ENCODE measurements at regions not wholly inside any gene's neighbourhood (a gene's known extent, or its start where the extent isn't known, plus 50 kb on each side); places are given as distances from the start of the nearest gene placed in this dataset.

DNA sequence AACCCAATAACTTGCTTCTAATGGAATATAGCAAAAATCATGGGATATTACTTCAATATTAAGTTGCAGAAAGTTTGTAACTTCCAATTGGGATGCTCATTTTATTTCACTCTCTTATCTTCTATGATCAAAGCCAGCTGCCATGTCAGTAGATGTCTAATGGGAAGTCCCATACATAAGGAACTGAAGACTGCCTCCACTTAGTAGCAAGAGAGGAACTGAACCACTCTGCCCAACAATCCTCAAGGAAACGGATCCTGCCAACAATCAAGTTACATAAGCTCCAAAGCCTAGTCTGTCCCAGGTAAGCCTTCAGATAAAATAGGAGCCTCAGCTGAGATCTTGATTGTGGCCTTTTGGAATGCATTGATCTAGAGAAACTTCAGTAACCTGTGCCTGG is 431.5 kb upstream of the PCDH15 start:
- Histone ChIP-seq H3K4me1 (ENCODE audit: control insufficient read depth, extremely low read depth, insufficient read depth, low read length) (no peaks in the 10 kb centered on the region), H3K27me3 (ENCODE audit: control insufficient read depth, extremely low read depth, insufficient read depth, low read length) (no peaks in the 10 kb centered on the region), H4K20me1 (ENCODE audit: control insufficient read depth, extremely low read depth, insufficient read depth, low read length) (no peaks in the 10 kb centered on the region), H2AFZ (ENCODE audit: control insufficient read depth, low read length) (no peak overlapping the region), H3K4me3 (ENCODE audit: control insufficient read depth in 2 of 3, extremely low read depth in 1 of 3, insufficient read depth in 2 of 3, low read depth in 1 of 3, low read length in 3 of 3) (no peak overlapping the region), H3K27ac (ENCODE audit: control insufficient read depth, insufficient read depth, low read length) (no peak overlapping the region), H3K9me1 (ENCODE audit: control insufficient read depth, extremely low read depth, insufficient read depth, low read length) (no peaks in the 10 kb centered on the region), H3K4me2 (ENCODE audit: control insufficient read depth, extremely low read depth, insufficient read depth, low read depth, low read length) (no peak overlapping the region), H3K9ac (ENCODE audit: control insufficient read depth, extremely low read depth, insufficient read depth, low read length) (no peak overlapping the region), H3K9me3 (ENCODE audit: control insufficient read depth, low read depth, low read length) (no peaks in the 10 kb centered on the region), H3K79me2 (ENCODE audit: control insufficient read depth, insufficient read depth, low read length) (no peaks in the 10 kb centered on the region), H3K36me3 (ENCODE audit: control insufficient read depth in 2 of 2, extremely low read depth in 1 of 2, insufficient read depth in 2 of 2, low read length in 2 of 2) (no peaks in the 10 kb centered on the region)
- DNase-seq (ENCODE audit: low read depth, low spot score) (no peak), FAIRE-seq (no peak)
- dilution Hi-C loops (cut with MboI; ENCODE audit: extremely low pct_ligation_motif_present, low sequenced_read_pairs): no loop called here
- TF ChIP-seq, protein P1, sequence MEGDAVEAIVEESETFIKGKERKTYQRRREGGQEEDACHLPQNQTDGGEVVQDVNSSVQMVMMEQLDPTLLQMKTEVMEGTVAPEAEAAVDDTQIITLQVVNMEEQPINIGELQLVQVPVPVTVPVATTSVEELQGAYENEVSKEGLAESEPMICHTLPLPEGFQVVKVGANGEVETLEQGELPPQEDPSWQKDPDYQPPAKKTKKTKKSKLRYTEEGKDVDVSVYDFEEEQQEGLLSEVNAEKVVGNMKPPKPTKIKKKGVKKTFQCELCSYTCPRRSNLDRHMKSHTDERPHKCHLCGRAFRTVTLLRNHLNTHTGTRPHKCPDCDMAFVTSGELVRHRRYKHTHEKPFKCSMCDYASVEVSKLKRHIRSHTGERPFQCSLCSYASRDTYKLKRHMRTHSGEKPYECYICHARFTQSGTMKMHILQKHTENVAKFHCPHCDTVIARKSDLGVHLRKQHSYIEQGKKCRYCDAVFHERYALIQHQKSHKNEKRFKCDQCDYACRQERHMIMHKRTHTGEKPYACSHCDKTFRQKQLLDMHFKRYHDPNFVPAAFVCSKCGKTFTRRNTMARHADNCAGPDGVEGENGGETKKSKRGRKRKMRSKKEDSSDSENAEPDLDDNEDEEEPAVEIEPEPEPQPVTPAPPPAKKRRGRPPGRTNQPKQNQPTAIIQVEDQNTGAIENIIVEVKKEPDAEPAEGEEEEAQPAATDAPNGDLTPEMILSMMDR (optimal IDR thresholded peaks at IDR 0.05 in 1 of 3, IDR thresholded peaks at IDR 0.05 in 1 of 3, conservative IDR thresholded peaks at IDR 0.05 in 1 of 3; ENCODE audit: extremely low read depth in 1 of 3, insufficient read depth in 2 of 3, low read length in 3 of 3): no peak
- TF ChIP-seq EZH2 (IDR thresholded peaks at IDR 0.05; ENCODE audit: low read length): no peak

DNA sequence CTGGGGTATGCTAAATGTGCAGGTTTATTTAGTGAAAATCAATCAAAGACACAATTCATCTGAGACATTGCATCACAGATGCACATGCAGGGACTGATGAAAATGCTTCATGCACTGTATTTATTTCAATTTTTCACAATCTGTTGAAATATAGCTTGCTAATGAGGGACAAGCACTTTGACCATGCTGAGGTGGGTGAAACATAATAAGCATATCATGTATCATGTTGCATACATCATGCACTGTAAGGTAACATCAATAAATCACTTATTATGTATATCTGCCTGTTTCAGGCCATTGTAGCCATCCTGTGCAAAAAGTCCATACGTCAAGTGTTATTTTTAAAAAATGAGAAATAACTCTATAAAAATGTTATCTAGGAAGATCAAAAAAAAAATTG is 426.9 kb upstream of the PCDH15 start:
- Histone ChIP-seq H2AFZ (ENCODE audit: control insufficient read depth, low read length) (no peak overlapping the region), H3K79me2 (ENCODE audit: control insufficient read depth, insufficient read depth, low read length) (no peaks in the 10 kb centered on the region), H3K4me2 (ENCODE audit: control insufficient read depth, extremely low read depth, insufficient read depth, low read depth, low read length) (no peak overlapping the region), H3K27ac (ENCODE audit: control insufficient read depth, insufficient read depth, low read length) (no peak overlapping the region), H3K9me1 (ENCODE audit: control insufficient read depth, extremely low read depth, insufficient read depth, low read length) (no peaks in the 10 kb centered on the region), H3K4me1 (ENCODE audit: control insufficient read depth, extremely low read depth, insufficient read depth, low read length) (no peaks in the 10 kb centered on the region), H3K9me3 (ENCODE audit: control insufficient read depth, low read depth, low read length) (no peaks in the 10 kb centered on the region), H4K20me1 (ENCODE audit: control insufficient read depth, extremely low read depth, insufficient read depth, low read length) (no peaks in the 10 kb centered on the region), H3K36me3 (ENCODE audit: control insufficient read depth in 2 of 2, extremely low read depth in 1 of 2, insufficient read depth in 2 of 2, low read length in 2 of 2) (no peaks in the 10 kb centered on the region), H3K27me3 (ENCODE audit: control insufficient read depth, extremely low read depth, insufficient read depth, low read length) (no peaks in the 10 kb centered on the region), H3K9ac (ENCODE audit: control insufficient read depth, extremely low read depth, insufficient read depth, low read length) (no peak overlapping the region), H3K4me3 (ENCODE audit: control insufficient read depth in 2 of 3, extremely low read depth in 1 of 3, insufficient read depth in 2 of 3, low read depth in 1 of 3, low read length in 3 of 3) (no peak overlapping the region)
- FAIRE-seq (no peak), DNase-seq (ENCODE audit: low read depth, low spot score) (no peak)
- TF ChIP-seq, protein P1 (optimal IDR thresholded peaks at IDR 0.05 in 1 of 3, IDR thresholded peaks at IDR 0.05 in 1 of 3, conservative IDR thresholded peaks at IDR 0.05 in 1 of 3; ENCODE audit: extremely low read depth in 1 of 3, insufficient read depth in 2 of 3, low read length in 3 of 3): no peak
- TF ChIP-seq EZH2 (IDR thresholded peaks at IDR 0.05; ENCODE audit: low read length): no peak
- dilution Hi-C loops (cut with MboI; ENCODE audit: extremely low pct_ligation_motif_present, low sequenced_read_pairs): no loop called here
